Osteoblast (primary cell): ENCODE measurements at regions not wholly inside any gene's neighbourhood (a gene's known extent, or its start where the extent isn't known, plus 50 kb on each side); places are given as distances from the start of the nearest gene placed in this dataset.

Experiments
- DNase-seq: peaks from one replicate; pipeline ENCODE4 v3.0.0; 2011; ENCODE audit warnings: low spot score, mixed read lengths; ENCODE audit not compliant: insufficient read length; ENCODE audit errors: missing footprints
- H2AFZ ChIP-seq: 2 replicates; pipeline ENCODE4 v1.6.0; 2011; ENCODE audit warnings: mild to moderate bottlenecking, low read length
- H3K27ac ChIP-seq: 2 replicates; pipeline ENCODE4 v1.5.1; 2011; ENCODE audit warnings: mild to moderate bottlenecking, low read depth, low read length, moderate library complexity
- H3K27me3 ChIP-seq: 2 replicates; pipeline ENCODE4 v1.6.0; 2012; ENCODE audit warnings: mild to moderate bottlenecking, control low read depth, inconsistent platforms, low read length, moderate library complexity; ENCODE audit not compliant: insufficient read depth
- H3K36me3 ChIP-seq: 2 replicates; pipeline ENCODE4 v1.5.1; 2011; ENCODE audit warnings: mild to moderate bottlenecking, low read length, control low read depth, moderate library complexity; ENCODE audit not compliant: insufficient read depth
- H3K4me1 ChIP-seq: 2 replicates; pipeline ENCODE4 v1.5.1; 2011; ENCODE audit warnings: mild to moderate bottlenecking, low read length, control low read depth, moderate library complexity; ENCODE audit not compliant: insufficient read depth
- H3K4me2 ChIP-seq: 2 replicates; pipeline ENCODE4 v1.6.0; 2011; ENCODE audit warnings: mild to moderate bottlenecking, low read length; ENCODE audit not compliant: insufficient read depth
- H3K4me3 ChIP-seq: fragments of 200-600 bp; sonication (generic); 3 replicates; pipeline ENCODE4 v1.5.1; 2012; ENCODE audit warnings: mild to moderate bottlenecking, low read length, inconsistent platforms; ENCODE audit not compliant: insufficient read depth
- H3K79me2 ChIP-seq: 2 replicates; pipeline ENCODE4 v1.6.0; 2012; ENCODE audit warnings: mild to moderate bottlenecking, low read length, control low read depth, inconsistent platforms; ENCODE audit not compliant: insufficient read depth
- H3K9me3 ChIP-seq: 2 replicates; pipeline ENCODE4 v1.5.1; 2011; ENCODE audit warnings: low read depth, low read length, control low read depth
- H4K20me1 ChIP-seq: 2 replicates; pipeline ENCODE4 v1.6.0; 2012; ENCODE audit warnings: mild to moderate bottlenecking, low read length, control low read depth; ENCODE audit not compliant: insufficient read depth
- TF ChIP-seq, protein P1 (sequence below): IDR thresholded peaks from 2 replicates; pipeline ENCODE4 v1.5.1; 2011; ENCODE audit warnings: mild to moderate bottlenecking, low read depth, low read length, moderate library complexity; ENCODE audit errors: extremely low read depth

DNA sequence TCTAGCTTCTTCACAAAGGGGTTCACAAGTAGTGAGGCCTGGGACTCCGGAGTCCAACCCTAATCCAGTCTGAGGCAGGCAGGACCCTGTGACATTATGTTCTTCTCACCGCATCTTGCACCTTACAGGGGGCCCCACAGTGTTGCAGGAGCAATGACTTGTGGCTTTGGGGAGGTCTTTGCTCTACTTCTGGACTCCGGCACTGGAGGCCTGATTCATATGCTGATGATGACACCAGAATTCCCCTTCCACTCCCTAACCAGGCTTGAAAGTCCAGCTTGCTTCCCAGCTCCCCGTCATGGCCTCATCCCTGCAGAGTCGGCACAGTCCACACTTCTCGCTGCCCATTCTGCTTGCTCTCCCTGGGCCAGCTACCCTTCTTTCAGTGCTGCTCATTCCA, 96.3 kb upstream of the SLC44A3 start:
- Histone ChIP-seq H3K4me2 (no peak overlapping the region), H3K27ac (no peak overlapping the region), H3K36me3 (no peaks in the 10 kb centered on the region), H3K79me2 (no peaks in the 10 kb centered on the region), H4K20me1 (peaks cover 3% of the 10 kb centered on the region), H3K9me3 (no peaks in the 10 kb centered on the region), H3K27me3 (peaks cover 9% of the 10 kb centered on the region), H3K4me1 (peaks cover 24% of the 10 kb centered on the region), H3K4me3 (no peak overlapping the region), H2AFZ (no peak overlapping the region)
- DNase-seq = no peak
- TF ChIP-seq, protein P1, sequence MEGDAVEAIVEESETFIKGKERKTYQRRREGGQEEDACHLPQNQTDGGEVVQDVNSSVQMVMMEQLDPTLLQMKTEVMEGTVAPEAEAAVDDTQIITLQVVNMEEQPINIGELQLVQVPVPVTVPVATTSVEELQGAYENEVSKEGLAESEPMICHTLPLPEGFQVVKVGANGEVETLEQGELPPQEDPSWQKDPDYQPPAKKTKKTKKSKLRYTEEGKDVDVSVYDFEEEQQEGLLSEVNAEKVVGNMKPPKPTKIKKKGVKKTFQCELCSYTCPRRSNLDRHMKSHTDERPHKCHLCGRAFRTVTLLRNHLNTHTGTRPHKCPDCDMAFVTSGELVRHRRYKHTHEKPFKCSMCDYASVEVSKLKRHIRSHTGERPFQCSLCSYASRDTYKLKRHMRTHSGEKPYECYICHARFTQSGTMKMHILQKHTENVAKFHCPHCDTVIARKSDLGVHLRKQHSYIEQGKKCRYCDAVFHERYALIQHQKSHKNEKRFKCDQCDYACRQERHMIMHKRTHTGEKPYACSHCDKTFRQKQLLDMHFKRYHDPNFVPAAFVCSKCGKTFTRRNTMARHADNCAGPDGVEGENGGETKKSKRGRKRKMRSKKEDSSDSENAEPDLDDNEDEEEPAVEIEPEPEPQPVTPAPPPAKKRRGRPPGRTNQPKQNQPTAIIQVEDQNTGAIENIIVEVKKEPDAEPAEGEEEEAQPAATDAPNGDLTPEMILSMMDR = no peak

DNA sequence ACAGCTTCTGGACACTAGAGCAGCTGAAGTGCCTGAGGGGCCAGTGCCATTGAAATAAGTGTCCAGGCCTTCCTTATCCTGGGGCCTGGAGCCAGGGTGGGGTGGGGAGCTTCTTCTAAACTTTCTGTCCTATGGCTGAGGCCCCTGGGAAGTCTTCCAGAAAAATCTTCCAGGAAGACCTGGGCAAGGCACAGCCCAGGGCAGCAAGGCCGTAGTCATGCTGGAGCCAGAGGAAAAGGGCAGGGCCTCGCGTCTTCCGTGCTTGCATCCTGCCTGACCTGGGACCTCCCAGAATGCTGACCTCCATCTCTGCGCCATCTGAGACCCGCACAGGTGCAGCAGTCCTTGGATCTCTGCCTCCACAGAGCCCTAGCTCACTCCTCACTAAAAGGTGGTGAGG, 96.7 kb upstream of the SLC44A3 start:
- Histone ChIP-seq H3K4me2 (no peak overlapping the region), H3K4me1 (peaks cover 22% of the 10 kb centered on the region), H2AFZ (no peak overlapping the region), H4K20me1 (peaks cover 3% of the 10 kb centered on the region), H3K27ac (no peak overlapping the region), H3K9me3 (no peaks in the 10 kb centered on the region), H3K79me2 (no peaks in the 10 kb centered on the region), H3K4me3 (no peak overlapping the region), H3K36me3 (no peaks in the 10 kb centered on the region), H3K27me3 (peaks cover 13% of the 10 kb centered on the region)
- TF ChIP-seq, protein P1 = no peak
- DNase-seq = no peak

DNA sequence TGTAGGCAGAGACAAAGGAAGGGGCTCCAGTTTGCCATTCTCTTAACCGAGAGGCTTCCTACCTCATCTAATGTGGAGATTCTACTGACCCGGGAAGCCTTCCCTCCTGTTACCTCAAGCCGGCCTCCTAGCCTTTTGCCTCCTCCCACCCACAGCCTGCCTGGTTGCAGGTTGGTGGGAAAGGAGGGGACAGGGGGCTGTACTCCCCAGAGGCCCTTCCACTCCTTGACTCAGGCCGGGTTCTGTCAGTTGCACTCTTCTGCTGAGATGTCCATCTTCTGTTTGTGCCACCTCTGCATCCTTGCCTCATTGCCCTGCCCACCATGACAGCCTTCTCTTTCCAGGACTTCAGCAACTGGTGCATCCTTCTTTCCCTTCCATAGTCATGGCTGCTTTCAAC, 98.0 kb upstream of the SLC44A3 start:
- DNase-seq = no peak
- Histone ChIP-seq H3K36me3 (no peaks in the 10 kb centered on the region), H3K27me3 (peaks cover 13% of the 10 kb centered on the region), H2AFZ (no peak overlapping the region), H3K4me2 (no peak overlapping the region), H3K9me3 (no peaks in the 10 kb centered on the region), H3K79me2 (no peaks in the 10 kb centered on the region), H4K20me1 (no peaks in the 10 kb centered on the region), H3K4me3 (no peak overlapping the region), H3K27ac (no peak overlapping the region), H3K4me1 (peaks cover 9% of the 10 kb centered on the region)
- TF ChIP-seq, protein P1 = no peak

DNA sequence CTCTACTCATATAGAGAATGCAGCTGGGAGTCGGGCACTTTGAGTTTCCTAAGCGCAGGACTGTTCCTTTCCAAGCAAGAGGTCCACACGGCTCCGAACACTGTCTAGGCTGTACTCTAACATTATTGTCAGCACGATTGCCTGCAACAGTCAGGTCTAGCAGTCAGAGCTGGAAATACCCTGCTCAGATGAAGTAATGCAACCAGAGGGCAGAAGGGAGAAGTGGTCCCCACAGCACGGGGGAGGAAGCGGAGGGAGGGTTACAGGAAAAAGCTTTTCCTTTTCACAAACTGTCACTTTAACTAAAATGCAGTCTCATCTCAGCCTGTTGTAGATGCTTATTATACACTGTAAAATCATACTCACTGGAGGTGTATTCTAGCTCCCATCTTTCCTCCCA, 98.9 kb upstream of the SLC44A3 start:
- peaks cover 6% of the 10 kb centered on the region for H3K4me1 ChIP-seq
- H4K20me1 ChIP-seq = no peaks in the 10 kb centered on the region
- DNase-seq = no peak
- TF ChIP-seq, protein P1 = no peak
- H2AFZ ChIP-seq = no peak overlapping the region
- no peaks in the 10 kb centered on the region for H3K79me2 ChIP-seq
- peaks cover 13% of the 10 kb centered on the region for H3K27me3 ChIP-seq
- no peak overlapping the region for H3K4me3 ChIP-seq
- H3K27ac ChIP-seq = no peak overlapping the region
- H3K4me2 ChIP-seq = no peak overlapping the region
- no peaks in the 10 kb centered on the region for H3K36me3 ChIP-seq
- no peaks in the 10 kb centered on the region for H3K9me3 ChIP-seq
